AG08395 (cell line): ENCODE measurements at regions not wholly inside any gene's neighbourhood (a gene's known extent, or its start where the extent isn't known, plus 50 kb on each side); places are given as distances from the start of the nearest gene placed in this dataset.

Experiments
- DNase-seq: peaks from one replicate; pipeline ENCODE4 v3.0.0; 2012; ENCODE audit warnings: mixed read lengths, low spot score

- DNase-seq: no peak
These were observed 51.1 kb upstream of the THY1 start for GRCh38 chr11:119473901-119474681.

- DNase-seq: no peak
These were observed 50.3 kb upstream of the THY1 start for GRCh38 chr11:119473226-119473625.

- DNase-seq: no peak
These were observed 49.9 kb upstream of the THY1 start for GRCh38 chr11:119472856-119473222.
